Mesenchymal stem cell (in vitro differentiated cells and primary cell): ENCODE measurements at regions not wholly inside any gene's neighbourhood (a gene's known extent, or its start where the extent isn't known, plus 50 kb on each side); places are given as distances from the start of the nearest gene placed in this dataset.

Experiments
- DNase-seq: peaks from one replicate; pipeline ENCODE4 v3.0.0-alpha.2; 2013
- H2AFZ ChIP-seq: one replicate; pipeline ENCODE4 v1.6.1; 2013; ENCODE audit warnings: low read depth, mild to moderate bottlenecking, control low read depth, inconsistent platforms, low read length, moderate library complexity
- H2AK5ac ChIP-seq: 2 replicates; pipeline ENCODE4 v1.6.1; 2013; ENCODE audit warnings: low read length, moderate library complexity, mild to moderate bottlenecking, inconsistent platforms; ENCODE audit not compliant: severe bottlenecking
- H2BK120ac ChIP-seq: one replicate; pipeline ENCODE4 v1.6.1; 2013; ENCODE audit warnings: low read depth, mild to moderate bottlenecking, inconsistent platforms, low read length, moderate library complexity
- H2BK12ac ChIP-seq, 2 experiments: one replicate each; pipeline ENCODE4 v1.6.1; 2013; ENCODE audit warnings: inconsistent platforms in 2 of 2, low read length in 2 of 2, mild to moderate bottlenecking in 2 of 2, moderate library complexity in 2 of 2, control low read depth in 1 of 2
- H2BK15ac ChIP-seq: one replicate; pipeline ENCODE4 v1.6.1; 2013; ENCODE audit warnings: mild to moderate bottlenecking, low read depth, inconsistent platforms; ENCODE audit not compliant: poor library complexity, severe bottlenecking
- H2BK5ac ChIP-seq: 2 replicates; pipeline ENCODE4 v1.6.1; 2013; ENCODE audit warnings: low read depth, mild to moderate bottlenecking, low read length, control low read depth, inconsistent platforms; ENCODE audit not compliant: poor library complexity, severe bottlenecking
- H3K14ac ChIP-seq, 2 experiments: one replicate each; pipeline ENCODE4 v1.6.1; 2013; ENCODE audit warnings: inconsistent platforms in 2 of 2, low read length in 2 of 2, control low read depth in 1 of 2, mild to moderate bottlenecking in 1 of 2, moderate library complexity in 1 of 2
- H3K18ac ChIP-seq, 2 experiments: one replicate each; pipeline ENCODE4 v1.6.1; 2013; ENCODE audit warnings: inconsistent platforms in 2 of 2, low read length in 2 of 2, control low read depth in 1 of 2, low read depth in 1 of 2, mild to moderate bottlenecking in 1 of 2
- H3K23ac ChIP-seq, 2 experiments: one replicate each; pipeline ENCODE4 v1.6.1; 2013; ENCODE audit warnings: inconsistent platforms in 2 of 2, low read length in 2 of 2, mild to moderate bottlenecking in 2 of 2, moderate library complexity in 2 of 2, control low read depth in 1 of 2
- H3K27ac ChIP-seq: 2 replicates; pipeline ENCODE4 v1.5.1; 2013; ENCODE audit warnings: mild to moderate bottlenecking, moderate library complexity, low read length, control low read depth, inconsistent platforms; ENCODE audit not compliant: poor library complexity, severe bottlenecking
- H3K27me3 ChIP-seq, 2 experiments: 2 replicates each; pipeline versions ENCODE4 v1.6.1 to v1.7.0; 2013; ENCODE audit warnings: low read length in 2 of 2, mild to moderate bottlenecking in 2 of 2, moderate library complexity in 2 of 2, control low read depth in 1 of 2, inconsistent platforms in 1 of 2; ENCODE audit not compliant: control insufficient read depth in 1 of 2, insufficient read depth in 1 of 2
- H3K36me3 ChIP-seq, 2 experiments: 2 replicates each; pipeline versions ENCODE4 v1.6.1 to v1.7.0; 2013; ENCODE audit warnings: low read length in 2 of 2, control low read depth in 1 of 2, inconsistent platforms in 1 of 2, low read depth in 1 of 2, mild to moderate bottlenecking in 1 of 2; ENCODE audit not compliant: insufficient read depth in 2 of 2, control insufficient read depth in 1 of 2
- H3K4ac ChIP-seq, 2 experiments: one replicate each; pipeline ENCODE4 v1.6.1; 2013; ENCODE audit warnings: inconsistent platforms in 2 of 2, low read length in 2 of 2, mild to moderate bottlenecking in 2 of 2, moderate library complexity in 2 of 2, control low read depth in 1 of 2, low read depth in 1 of 2
- H3K4me1 ChIP-seq: 2 replicates; pipeline ENCODE4 v1.6.1; 2013; ENCODE audit warnings: low read depth, low read length, control low read depth; ENCODE audit not compliant: control insufficient read depth, insufficient read depth
- H3K4me2 ChIP-seq: 2 replicates; pipeline ENCODE4 v1.6.1; 2013; ENCODE audit warnings: low read length, mild to moderate bottlenecking, inconsistent platforms; ENCODE audit not compliant: poor library complexity, severe bottlenecking
- H3K4me3 ChIP-seq, 2 experiments: 2 replicates each; pipeline versions ENCODE4 v1.5.1 to v1.7.0; 2013; ENCODE audit warnings: low read length in 2 of 2, mild to moderate bottlenecking in 2 of 2, control low read depth in 1 of 2, low read depth in 1 of 2; ENCODE audit not compliant: insufficient read depth in 1 of 2
- H3K79me1 ChIP-seq: replicated peaks from 2 replicates; pipeline ENCODE4 v1.6.1; 2013; ENCODE audit warnings: mild to moderate bottlenecking, control low read depth, low read length, inconsistent platforms; ENCODE audit not compliant: poor library complexity, severe bottlenecking
- H3K9ac ChIP-seq: 2 replicates; pipeline ENCODE4 v1.7.0; 2013; ENCODE audit warnings: mild to moderate bottlenecking, low read length, moderate library complexity
- H3K9me3 ChIP-seq: 2 replicates; pipeline ENCODE4 v1.7.0; 2013; ENCODE audit warnings: mild to moderate bottlenecking, low read length; ENCODE audit not compliant: control insufficient read depth
- H4K8ac ChIP-seq: one replicate; pipeline ENCODE4 v1.6.1; 2013; ENCODE audit warnings: inconsistent platforms, mild to moderate bottlenecking, low read length, moderate library complexity
- H4K91ac ChIP-seq: one replicate; pipeline ENCODE4 v1.6.1; 2013; ENCODE audit warnings: mild to moderate bottlenecking, low read length, inconsistent platforms
- WGBS: methylation state at CpG from one replicate; pipeline ENCODE4 v1.1.7; 2013; ENCODE audit warnings: mixed read lengths; 5-methylcytosine and 5-hydroxymethylcytosine counted together

- DNase-seq, result no peak
- peaks cover 0 to 5% of the 10 kb centered on the region in 2 experiments for H3K27me3 ChIP-seq
- H3K4ac ChIP-seq, result peak overlapping the region; percentile 20 to 24
- H2BK120ac ChIP-seq, result peak overlapping the region; percentile 56
- H3K18ac ChIP-seq, result peak overlapping the region; percentile 71 to 78
- H2BK15ac ChIP-seq, result no peak overlapping the region
- H3K36me3 ChIP-seq, result no peaks in the 10 kb centered on the region
- H2BK5ac ChIP-seq, result no peak overlapping the region
- peaks cover 15% of the 10 kb centered on the region for H3K4me1 ChIP-seq
- no peak overlapping the region for H2AK5ac ChIP-seq
- no peak overlapping the region for H3K23ac ChIP-seq
- no peak overlapping the region for H3K14ac ChIP-seq
- no peak overlapping the region for H3K4me3 ChIP-seq
- peak overlapping the region; percentile 55 to 96 for H2BK12ac ChIP-seq
- H3K4me2 ChIP-seq, result no peak overlapping the region
- H3K79me1 ChIP-seq, result no peaks in the 10 kb centered on the region
- H4K91ac ChIP-seq, result peak overlapping the region; percentile 64
- H3K9ac ChIP-seq, result no peak overlapping the region
- H3K27ac ChIP-seq, result no peak overlapping the region
- peak overlapping the region; percentile 62 for H4K8ac ChIP-seq
- 82% methylated on average over 9 of the region's 9 CpGs for WGBS
- H2AFZ ChIP-seq, result no peak overlapping the region
- H3K9me3 ChIP-seq, result peaks cover 10% of the 10 kb centered on the region
Measured at GRCh38 chr20:43842126-43843020, 72.3 kb upstream of the TOX2 start.

GRCh38 chr20:43840382-43841070 is 74.1 kb upstream of the TOX2 start:
- no peak overlapping the region for H3K23ac ChIP-seq
- H3K27me3 ChIP-seq, result peaks cover 0 to 10% of the 10 kb centered on the region in 2 experiments
- H3K27ac ChIP-seq, result no peak overlapping the region
- no peak overlapping the region for H3K4me3 ChIP-seq
- no peak overlapping the region for H2BK120ac ChIP-seq
- H3K14ac ChIP-seq, result no peak overlapping the region
- H2BK5ac ChIP-seq, result no peak overlapping the region
- H3K4me2 ChIP-seq, result no peak overlapping the region
- no peak overlapping the region for H2BK15ac ChIP-seq
- H2AFZ ChIP-seq, result no peak overlapping the region
- H3K36me3 ChIP-seq, result no peaks in the 10 kb centered on the region
- no peak overlapping the region for H3K9ac ChIP-seq
- H3K18ac ChIP-seq, result peak overlapping the region in 1 of 2 experiments; percentile 18
- WGBS, result 81% methylated on average over 11 of the region's 11 CpGs
- H2AK5ac ChIP-seq, result no peak overlapping the region
- peaks cover 15% of the 10 kb centered on the region for H3K4me1 ChIP-seq
- DNase-seq, result peak; percentile 25
- peaks cover 10% of the 10 kb centered on the region for H3K9me3 ChIP-seq
- no peaks in the 10 kb centered on the region for H3K79me1 ChIP-seq
- H3K4ac ChIP-seq, result no peak overlapping the region
- no peak overlapping the region for H4K91ac ChIP-seq
- H2BK12ac ChIP-seq, result peak overlapping the region in 1 of 2 experiments; percentile 85
- no peak overlapping the region for H4K8ac ChIP-seq

- H3K14ac ChIP-seq, result no peak overlapping the region
- no peak overlapping the region for H3K27ac ChIP-seq
- H2AK5ac ChIP-seq, result no peak overlapping the region
- 95% methylated on average over 2 of the region's 4 CpGs for WGBS
- H3K27me3 ChIP-seq, result peaks cover 3 to 15% of the 10 kb centered on the region in 2 experiments
- H4K91ac ChIP-seq, result no peak overlapping the region
- H2AFZ ChIP-seq, result no peak overlapping the region
- no peak overlapping the region for H2BK12ac ChIP-seq
- H3K4me3 ChIP-seq, result no peak overlapping the region
- no peak overlapping the region for H3K9ac ChIP-seq
- H3K23ac ChIP-seq, result no peak overlapping the region
- no peak overlapping the region for H3K4me2 ChIP-seq
- H3K9me3 ChIP-seq, result peaks cover 6% of the 10 kb centered on the region
- DNase-seq, result no peak
- no peak overlapping the region for H2BK15ac ChIP-seq
- no peaks in the 10 kb centered on the region for H3K36me3 ChIP-seq
- no peak overlapping the region for H2BK120ac ChIP-seq
- peaks cover 15% of the 10 kb centered on the region for H3K4me1 ChIP-seq
- no peak overlapping the region for H3K4ac ChIP-seq
- H2BK5ac ChIP-seq, result no peak overlapping the region
- H3K18ac ChIP-seq, result no peak overlapping the region
- H3K79me1 ChIP-seq, result no peaks in the 10 kb centered on the region
- H4K8ac ChIP-seq, result no peak overlapping the region
Measured at GRCh38 chr20:43839793-43840199, 74.9 kb upstream of the TOX2 start.

GRCh38 chr20:43838703-43839060 is 76.0 kb upstream of the TOX2 start:
- H3K9ac ChIP-seq, result no peak overlapping the region
- no peak for DNase-seq
- H3K27me3 ChIP-seq, result peaks cover 6 to 19% of the 10 kb centered on the region in 2 experiments
- H3K14ac ChIP-seq, result no peak overlapping the region
- H2BK12ac ChIP-seq, result no peak overlapping the region
- H2BK120ac ChIP-seq, result no peak overlapping the region
- no peak overlapping the region for H2BK15ac ChIP-seq
- no peak overlapping the region for H3K4ac ChIP-seq
- no peaks in the 10 kb centered on the region for H3K79me1 ChIP-seq
- H2AFZ ChIP-seq, result no peak overlapping the region
- no peak overlapping the region for H4K8ac ChIP-seq
- H3K4me3 ChIP-seq, result no peak overlapping the region
- H4K91ac ChIP-seq, result no peak overlapping the region
- no peak overlapping the region for H2AK5ac ChIP-seq
- no peaks in the 10 kb centered on the region for H3K36me3 ChIP-seq
- no peak overlapping the region for H3K23ac ChIP-seq
- no peak overlapping the region for H2BK5ac ChIP-seq
- H3K4me1 ChIP-seq, result peaks cover 9% of the 10 kb centered on the region
- no peak overlapping the region for H3K27ac ChIP-seq
- 86% methylated on average over 5 of the region's 5 CpGs for WGBS
- no peak overlapping the region for H3K18ac ChIP-seq
- H3K4me2 ChIP-seq, result no peak overlapping the region
- peaks cover under 1% of the 10 kb centered on the region for H3K9me3 ChIP-seq
